HepG2 (cell line): ENCODE measurements at regions not wholly inside any gene's neighbourhood (a gene's known extent, or its start where the extent isn't known, plus 50 kb on each side); places are given as distances from the start of the nearest gene placed in this dataset.

Experiments
- GPN1 ChIP-seq: sonication (generic); formaldehyde crosslinking; IDR thresholded peaks from 2 replicates; pipeline ENCODE4 v1.5.1; 2020; ENCODE audit warnings: missing genetic modification reagents, borderline replicate concordance
- IRF1 ChIP-seq: sonication (generic); formaldehyde crosslinking; IDR thresholded peaks from 2 replicates; pipeline ENCODE4 v1.4.0; 2020; ENCODE audit warnings: low read depth, mild to moderate bottlenecking, missing genetic modification reagents
- KMT2A ChIP-seq: sonication (generic); formaldehyde crosslinking; IDR thresholded peaks from 2 replicates; pipeline ENCODE4 v1.4.0; 2020; ENCODE audit warnings: missing genetic modification reagents
- MLXIP ChIP-seq: sonication (generic); formaldehyde crosslinking; IDR thresholded peaks from 2 replicates; pipeline ENCODE4 v1.9.0; 2021; ENCODE audit warnings: missing genetic modification reagents, borderline replicate concordance
- POLR2AphosphoS2 ChIP-seq: IDR thresholded peaks from 2 replicates; pipeline ENCODE4 v1.6.1; 2011; ENCODE audit warnings: low read depth, low read length, improper control_type of control experiment
- REPIN1 ChIP-seq: sonication (generic); formaldehyde crosslinking; IDR thresholded peaks from 2 replicates; pipeline ENCODE4 v1.8.0; 2022; ENCODE audit warnings: missing genetic modification reagents, low read depth, mild to moderate bottlenecking, borderline replicate concordance
- SIN3A ChIP-seq: IDR thresholded peaks from 2 replicates; pipeline ENCODE4 v1.6.1; 2011; ENCODE audit warnings: low read depth, mild to moderate bottlenecking, control low read depth, low read length, borderline replicate concordance
- SKIL ChIP-seq: sonication (generic); formaldehyde crosslinking; IDR thresholded peaks from 2 replicates; pipeline ENCODE4 v1.8.0; 2022; ENCODE audit warnings: missing genetic modification reagents, mild to moderate bottlenecking, moderate library complexity, borderline replicate concordance
- SMARCE1 ChIP-seq: fragments of 450-650 bp; IDR thresholded peaks from 2 replicates; pipeline ENCODE4 v1.6.1; 2017; ENCODE audit warnings: borderline replicate concordance
- STAG1 ChIP-seq: sonication (generic); formaldehyde crosslinking; IDR thresholded peaks from 2 replicates; pipeline ENCODE4 v1.4.0; 2020; ENCODE audit warnings: missing genetic modification reagents
- ZBTB26 ChIP-seq: IDR thresholded peaks from 2 replicates; pipeline ENCODE4 v1.6.1; 2016; ENCODE audit warnings: missing compliant biosample characterization, missing genetic modification reagents, borderline replicate concordance
- ZNF20 ChIP-seq: sonication (generic); formaldehyde crosslinking; IDR thresholded peaks from 2 replicates; pipeline ENCODE4 v1.4.0; 2020; ENCODE audit warnings: mild to moderate bottlenecking, moderate library complexity, missing genetic modification reagents
- ZNF232 ChIP-seq: sonication (generic); formaldehyde crosslinking; IDR thresholded peaks from 2 replicates; pipeline ENCODE4 v1.4.0; 2020; ENCODE audit warnings: missing genetic modification reagents, borderline replicate concordance
- ZNF235 ChIP-seq: sonication (generic); formaldehyde crosslinking; IDR thresholded peaks from 2 replicates; pipeline ENCODE4 v1.8.1; 2023; ENCODE audit warnings: mild to moderate bottlenecking, missing genetic modification reagents, borderline replicate concordance
- ZNF646 ChIP-seq: sonication (generic); formaldehyde crosslinking; IDR thresholded peaks from 2 replicates; pipeline ENCODE4 v1.9.0; 2021; ENCODE audit warnings: mild to moderate bottlenecking, missing genetic modification reagents

GRCh38 chr2:234682492-234683228, 185.8 kb upstream of the ARL4C start (continued):
- TF ChIP-seq ZNF646 (CRISPR knock-in tag) (no peak), SKIL (no peak), ZNF232 (CRISPR knock-in tag) (no peak), REPIN1 (no peak), MLXIP (CRISPR knock-in tag) (no peak), IRF1 (no peak), STAG1 (no peak), SMARCE1 (no peak), GPN1 (CRISPR knock-in tag) (no peak), ZNF235 (CRISPR knock-in tag) (no peak), SIN3A (no peak), ZNF20 (CRISPR knock-in tag) (no peak), ZBTB26 (CRISPR knock-in tag) (0 out of 2 replicates have a peak, but pooled peaks have one; percentile 30), POLR2AphosphoS2 (no peak), KMT2A (CRISPR knock-in tag) (no peak)
